Kidney tubule cell (primary cell): ENCODE measurements at regions not wholly inside any gene's neighbourhood (a gene's known extent, or its start where the extent isn't known, plus 50 kb on each side); places are given as distances from the start of the nearest gene placed in this dataset.
"Not testable (repeated sequence)": the region's sequence is repeated elsewhere in the genome, so short reads cannot be mapped to it uniquely, and the experiment has no call there.

Experiments used
- DNase-seq: peaks from one replicate; pipeline ENCODE4 v3.0.0-alpha.2; 2018; ENCODE audit warnings: low spot score

DNA sequence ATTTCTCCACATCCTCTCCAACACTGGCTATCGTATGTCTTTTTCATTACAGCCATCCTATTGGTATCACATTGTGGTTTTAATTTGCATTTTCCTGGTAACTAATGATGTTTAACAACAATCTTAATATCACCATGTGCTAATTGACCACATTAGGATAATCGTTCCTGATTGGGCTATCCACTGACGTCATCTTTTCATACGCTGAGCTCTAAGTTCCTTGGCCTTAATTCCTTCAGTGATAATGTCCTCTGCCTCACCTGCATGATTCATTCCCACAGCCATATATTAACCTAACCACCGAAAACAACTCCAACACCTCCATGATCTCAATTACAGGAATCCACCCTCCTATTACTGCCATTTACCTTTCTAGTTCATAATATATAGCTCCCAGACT lies 547.9 kb upstream of the BRINP1 start:
- DNase-seq, result no peak

DNA sequence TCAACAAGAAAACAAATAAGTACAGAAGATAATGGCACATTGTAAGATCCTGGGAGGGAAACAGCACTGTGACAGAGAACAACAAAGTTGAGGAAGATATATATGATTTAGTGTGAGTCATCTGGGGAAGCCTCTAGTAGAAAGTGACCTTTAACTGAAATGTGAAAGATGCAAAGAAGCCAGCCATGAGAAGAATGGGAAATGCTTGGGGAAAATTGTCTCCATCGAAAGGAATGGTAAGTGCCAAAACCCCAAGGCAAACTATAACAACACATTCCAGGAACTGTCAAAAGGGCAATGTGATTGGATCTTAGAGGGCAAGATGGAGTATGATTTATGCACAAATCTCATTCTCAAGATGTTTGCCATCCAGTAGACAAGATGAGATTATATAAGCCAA lies 537.8 kb upstream of the BRINP1 start:
- no peak for DNase-seq

DNA sequence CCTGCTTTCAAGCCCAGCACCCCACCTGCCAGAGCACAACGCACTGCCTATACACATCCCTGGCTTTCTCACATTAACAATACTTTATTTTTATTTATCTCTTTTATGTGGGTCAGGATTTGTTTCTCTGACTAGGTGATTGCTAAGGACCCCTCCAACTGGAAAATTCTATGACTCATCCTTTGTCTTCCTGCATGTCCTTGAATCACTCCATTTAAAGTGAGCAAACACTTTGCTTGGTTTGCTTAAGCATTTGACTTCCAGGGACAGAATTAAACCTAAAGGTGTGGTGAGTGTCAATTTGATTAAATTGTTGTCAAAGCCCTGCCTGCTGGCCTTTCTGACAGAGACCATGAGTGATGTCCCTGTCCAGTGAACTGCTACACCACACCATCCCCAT lies 536.5 kb upstream of the BRINP1 start:
- peak; percentile 41 for DNase-seq

DNA sequence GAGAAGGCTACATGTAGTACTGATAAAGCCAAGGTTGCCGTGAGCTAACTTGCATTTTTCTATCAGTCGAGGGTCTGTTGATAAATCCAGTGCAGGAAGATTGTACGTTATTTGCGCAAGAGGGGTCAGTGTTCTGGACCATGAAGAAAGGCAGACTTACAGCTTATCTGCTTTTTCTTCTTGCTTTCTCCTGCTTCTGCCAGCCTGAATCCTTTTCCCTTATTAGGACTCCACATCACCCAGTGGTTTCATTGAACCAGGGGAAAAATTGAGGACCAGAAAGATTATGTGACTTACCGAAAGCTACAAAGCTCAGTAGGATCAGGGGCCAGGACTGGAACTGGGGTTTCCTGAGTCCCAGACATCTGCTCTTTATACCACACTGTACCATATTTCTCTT lies 534.6 kb upstream of the BRINP1 start:
- no peak for DNase-seq

DNA sequence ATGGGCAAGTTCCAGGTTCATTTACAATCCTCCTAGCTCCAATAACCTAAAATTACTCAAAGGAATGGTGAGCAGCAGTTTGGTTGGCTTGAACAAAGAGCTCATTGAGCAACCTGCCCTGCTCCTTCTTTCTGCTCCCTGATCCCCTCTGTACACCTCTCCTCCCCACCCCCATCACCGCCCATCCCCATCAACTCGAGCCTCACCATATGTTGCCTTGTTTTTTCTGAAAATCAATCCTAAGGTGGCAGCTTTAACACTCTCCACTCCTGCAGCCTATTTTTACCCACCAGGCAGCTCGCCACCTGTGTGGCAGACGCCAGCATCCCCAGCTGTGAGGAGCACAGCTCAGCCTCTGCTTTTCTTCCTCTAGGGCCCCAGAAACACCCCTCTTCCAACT lies 533.4 kb upstream of the BRINP1 start:
- DNase-seq, result no peak

DNA sequence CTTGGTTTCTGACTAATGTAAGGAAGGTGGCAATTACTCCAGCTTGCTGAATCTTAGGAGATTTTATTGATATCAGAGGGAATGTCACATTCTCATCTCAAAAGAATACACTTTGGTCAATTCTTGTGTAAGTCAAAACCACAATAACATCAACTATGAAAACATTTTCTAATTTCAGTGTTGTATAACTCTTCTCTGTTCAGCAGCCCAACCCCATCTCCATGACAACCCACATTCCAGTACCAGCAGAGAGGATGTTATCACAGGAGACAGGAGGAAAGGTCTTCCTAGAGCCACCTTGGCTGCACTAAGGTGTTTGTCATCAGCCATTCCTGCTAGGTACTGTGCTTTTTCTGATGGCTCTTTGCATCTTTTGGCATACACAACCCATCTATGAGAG lies 529.1 kb upstream of the BRINP1 start:
- no peak for DNase-seq

DNA sequence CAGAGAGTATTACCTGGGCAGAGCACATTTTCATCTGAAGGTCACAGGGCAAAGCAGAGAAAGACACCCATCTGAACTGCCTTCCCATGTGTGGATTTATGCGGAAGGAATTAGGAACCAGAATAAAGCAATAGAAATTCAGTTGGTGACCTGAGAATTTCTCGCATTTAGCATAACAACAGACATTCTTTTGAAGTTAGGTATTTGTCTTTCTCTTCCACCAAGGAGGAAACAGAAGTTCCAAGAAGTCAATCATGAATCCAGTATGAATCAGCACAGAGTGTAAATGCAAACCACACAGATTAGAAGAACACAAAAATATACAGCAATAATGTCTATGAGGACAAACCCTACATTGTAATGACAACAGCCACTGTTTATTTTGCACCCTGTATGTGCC lies 515.2 kb upstream of the BRINP1 start:
- peak; percentile 81 for DNase-seq

DNA sequence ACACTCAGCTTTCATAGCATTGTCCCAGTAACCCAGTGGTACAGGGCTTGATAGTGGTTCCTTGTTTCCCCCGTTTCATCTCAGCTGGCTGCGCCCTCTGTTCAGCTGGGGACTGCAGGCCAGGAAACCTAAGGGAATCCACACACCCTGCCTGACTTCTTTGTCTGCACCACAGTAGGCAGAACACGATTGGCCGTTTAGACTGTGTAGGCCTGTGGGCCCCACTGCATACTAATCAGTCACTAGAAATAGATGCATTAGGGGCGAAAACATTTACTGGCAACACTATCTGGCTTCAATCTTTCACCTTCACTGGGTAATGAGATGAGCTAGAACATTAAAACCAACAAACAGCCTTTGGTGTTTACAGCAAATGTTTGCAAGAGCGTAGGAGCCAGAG lies 512.7 kb upstream of the BRINP1 start:
- DNase-seq, result no peak

DNA sequence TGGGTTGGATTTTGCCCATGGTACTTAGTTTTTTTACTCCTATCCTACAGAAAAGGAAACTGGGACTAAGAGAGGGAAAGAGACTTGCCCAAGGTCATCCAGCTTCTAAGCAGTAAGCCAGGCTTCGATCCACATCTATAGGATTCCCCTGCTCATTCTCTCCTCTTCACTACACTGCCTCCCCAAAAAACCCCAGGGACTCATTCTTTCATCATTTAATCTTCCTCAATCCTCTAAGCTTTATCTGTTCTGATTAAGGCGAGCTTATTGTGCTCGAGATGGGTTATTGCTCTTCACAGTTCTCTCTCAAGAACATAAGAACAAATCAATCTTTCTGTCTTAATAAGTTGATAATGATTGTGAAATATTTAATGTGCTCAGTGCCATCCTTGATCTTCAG lies 511.1 kb upstream of the BRINP1 start:
- no peak for DNase-seq

DNA sequence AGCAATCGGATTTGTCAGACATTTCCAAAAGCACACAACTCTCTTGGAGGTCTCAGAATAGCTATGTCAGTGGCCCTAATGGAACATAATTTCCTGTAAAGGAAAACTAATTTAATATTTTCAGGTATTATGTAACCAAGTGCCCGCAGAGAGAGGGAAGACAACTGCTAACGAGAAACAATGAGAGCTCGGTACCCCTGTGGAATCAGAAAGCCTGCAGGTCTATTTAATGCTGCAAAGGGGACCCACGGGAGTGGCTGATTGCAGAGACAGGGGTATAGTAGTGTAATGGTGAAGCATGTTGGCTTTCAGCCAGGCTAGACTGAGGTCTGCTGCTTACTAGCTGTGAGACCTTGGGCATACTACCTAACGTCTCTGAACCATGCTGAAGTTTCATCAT lies 508.1 kb upstream of the BRINP1 start:
- no peak for DNase-seq

DNA sequence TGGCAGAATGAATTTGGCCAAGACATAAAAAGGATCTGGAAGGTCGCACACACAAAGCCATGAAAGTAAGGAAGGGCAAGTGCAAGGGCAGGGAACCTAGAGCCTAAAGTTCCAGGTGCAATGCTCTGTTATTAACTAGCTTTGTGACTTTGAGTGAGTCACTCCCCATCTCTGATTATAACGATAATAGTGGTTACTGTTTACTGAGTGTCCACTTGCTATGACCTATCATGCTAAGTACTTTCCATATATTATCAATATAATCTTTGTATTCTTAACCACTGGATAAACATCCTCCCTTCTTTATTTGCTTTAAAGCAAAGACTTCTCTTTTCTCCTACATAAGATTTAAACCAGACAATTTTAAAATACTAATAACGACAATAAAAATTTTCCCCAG lies 504.6 kb upstream of the BRINP1 start:
- DNase-seq, result no peak

DNA sequence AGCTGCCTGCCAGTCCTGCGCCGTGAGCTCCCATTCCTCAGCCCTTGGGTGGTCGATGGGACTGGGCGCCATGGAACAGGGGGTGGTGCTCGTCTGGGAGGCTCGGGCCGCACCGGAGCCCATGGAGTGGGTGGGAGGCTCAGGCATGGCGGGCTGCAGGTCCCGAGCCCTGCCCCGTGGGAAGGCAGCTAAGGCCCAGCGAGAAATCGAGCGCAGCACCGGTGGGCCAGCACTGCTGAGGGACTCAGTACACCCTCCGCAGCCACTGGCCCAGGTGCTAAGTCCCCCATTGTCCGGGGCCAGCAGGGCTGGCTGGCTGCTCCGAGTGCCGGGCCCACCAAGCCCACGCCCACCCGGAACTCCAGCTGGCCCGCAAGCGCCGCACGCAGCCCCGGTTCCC lies 501.0 kb upstream of the BRINP1 start:
- DNase-seq, result not testable (repeated sequence)

DNA sequence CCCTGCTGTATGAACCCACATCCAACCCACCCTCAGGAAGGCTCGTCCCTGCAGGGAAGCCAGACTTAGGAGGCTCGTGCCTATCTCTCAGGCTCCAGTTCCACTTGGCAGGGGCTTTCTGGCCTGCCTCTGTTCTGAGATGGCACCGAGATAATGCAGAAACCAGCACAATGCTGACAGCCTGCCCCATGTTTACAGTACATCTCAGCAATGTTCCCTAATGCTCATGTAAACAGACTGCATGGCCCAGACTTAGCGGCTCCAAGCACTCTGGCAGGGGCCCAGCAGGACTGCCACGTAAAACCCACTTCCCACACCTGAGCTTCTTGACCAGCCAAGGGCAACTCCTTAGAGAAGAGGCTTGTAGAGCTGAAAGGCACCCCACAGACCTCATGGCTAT lies 499.5 kb upstream of the BRINP1 start:
- no peak for DNase-seq

DNA sequence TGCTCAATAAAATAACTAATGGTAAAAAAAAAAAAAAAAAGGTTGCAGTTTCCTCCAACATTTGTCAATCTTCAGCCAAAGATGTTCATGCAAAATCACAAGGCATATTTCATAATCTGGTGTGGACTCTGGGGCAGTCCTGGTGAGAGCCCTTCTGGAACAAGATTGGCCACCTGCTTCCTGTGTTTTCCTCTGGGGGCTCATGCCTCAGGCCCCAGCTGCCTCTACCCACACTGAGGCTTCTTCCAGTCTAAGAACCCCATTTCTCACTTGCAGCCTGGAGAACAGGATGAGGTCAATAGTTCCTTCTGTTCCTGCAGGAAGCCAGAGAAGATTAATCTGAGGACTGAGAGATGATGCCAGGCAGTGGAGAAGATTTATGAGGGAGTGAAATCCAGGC lies 492.6 kb upstream of the BRINP1 start:
- DNase-seq, result no peak

DNA sequence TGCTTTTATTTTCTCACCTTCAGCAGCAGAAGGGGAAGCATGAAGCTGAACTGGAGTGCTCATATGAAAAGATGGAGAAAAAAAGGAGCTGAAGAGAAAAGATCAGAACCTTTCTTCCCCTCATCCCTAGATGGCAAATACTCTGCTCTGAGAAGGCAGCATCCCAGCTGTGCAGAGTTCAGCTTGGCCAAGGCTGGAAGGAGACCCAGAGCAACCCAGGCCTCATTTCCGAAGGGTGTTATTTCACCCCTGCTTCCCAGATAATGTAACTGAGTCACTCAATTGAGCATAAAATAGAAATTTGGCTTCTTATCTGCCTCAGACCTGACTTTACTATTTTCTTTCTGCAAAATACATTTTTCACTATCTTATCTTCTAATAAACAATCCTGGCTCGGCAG lies 489.9 kb upstream of the BRINP1 start:
- DNase-seq, result no peak

DNA sequence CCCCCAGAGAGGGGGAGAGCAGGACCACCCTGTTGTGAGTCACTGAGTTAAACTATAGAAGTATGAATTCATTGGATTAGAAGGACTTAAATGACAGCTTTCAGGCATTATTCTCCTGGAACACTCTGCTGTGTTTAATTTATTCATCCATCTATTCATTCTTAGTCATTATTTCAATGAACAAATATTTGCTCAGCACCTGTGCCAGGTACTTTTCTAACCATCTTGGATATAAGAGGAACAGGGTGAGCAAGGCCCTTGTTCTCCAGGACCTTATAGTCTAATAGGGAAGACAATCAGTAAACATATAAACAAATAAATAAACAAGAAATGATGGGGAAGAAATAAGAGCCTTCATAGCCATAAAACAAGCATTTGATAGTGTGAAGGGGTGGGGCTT lies 483.9 kb upstream of the BRINP1 start:
- DNase-seq, result no peak

DNA sequence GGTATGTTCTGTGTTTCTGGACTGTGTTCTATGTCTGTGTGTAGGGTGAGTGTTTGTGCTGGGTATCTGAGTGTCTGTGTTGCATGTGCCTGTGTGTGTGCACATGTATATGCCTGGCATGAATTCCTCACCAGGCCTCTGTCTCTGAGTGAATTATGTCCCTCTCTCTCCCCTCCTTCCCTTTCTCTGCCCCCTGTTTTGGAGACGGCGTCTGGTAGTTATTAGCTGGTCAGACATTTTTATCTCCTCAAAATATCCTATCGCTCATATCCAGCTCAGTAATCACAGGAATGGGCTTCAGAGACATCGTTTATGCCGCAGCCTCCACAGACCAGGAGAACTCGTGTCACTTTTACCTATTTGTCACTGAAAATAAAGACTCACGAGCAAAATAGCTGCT lies 483.2 kb upstream of the BRINP1 start:
- no peak for DNase-seq

DNA sequence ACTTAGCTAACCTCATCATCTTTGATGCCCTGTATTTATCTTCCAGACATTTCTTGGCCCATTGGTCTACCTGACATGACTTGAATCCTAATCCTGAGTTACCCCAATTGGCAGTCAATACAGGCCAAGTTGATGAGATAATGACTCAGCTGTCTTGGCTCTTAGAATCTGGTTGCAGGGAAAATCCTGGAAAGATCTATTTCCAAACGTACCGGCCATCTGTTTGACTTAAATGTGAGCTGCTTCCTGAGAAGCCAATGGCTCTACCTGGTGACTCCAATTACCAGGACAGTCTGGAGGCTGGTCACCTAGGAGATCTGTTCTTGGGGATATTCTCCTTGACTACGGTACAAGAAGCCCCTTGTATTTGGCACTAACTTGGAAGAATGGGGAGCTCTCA lies 475.2 kb upstream of the BRINP1 start:
- DNase-seq, result no peak

DNA sequence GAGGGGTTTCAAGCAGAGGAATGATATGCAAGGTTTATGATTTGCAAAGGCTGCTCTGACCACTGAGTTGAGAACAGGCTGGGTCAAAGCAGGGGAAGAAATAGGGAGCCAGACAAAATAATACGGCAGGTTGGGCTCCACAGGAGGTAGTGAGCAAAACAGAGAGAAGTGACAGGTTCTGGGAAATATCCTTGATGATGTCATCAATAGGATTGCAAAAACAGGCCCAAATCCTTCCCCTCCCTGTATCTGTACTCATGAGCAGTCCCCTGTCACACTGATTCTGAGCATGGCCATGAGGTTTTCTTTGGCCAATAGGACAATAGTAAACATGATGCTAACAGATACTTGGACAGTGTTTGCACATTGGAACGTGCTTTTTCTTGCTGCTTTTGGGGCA lies 471.8 kb upstream of the BRINP1 start:
- no peak for DNase-seq

DNA sequence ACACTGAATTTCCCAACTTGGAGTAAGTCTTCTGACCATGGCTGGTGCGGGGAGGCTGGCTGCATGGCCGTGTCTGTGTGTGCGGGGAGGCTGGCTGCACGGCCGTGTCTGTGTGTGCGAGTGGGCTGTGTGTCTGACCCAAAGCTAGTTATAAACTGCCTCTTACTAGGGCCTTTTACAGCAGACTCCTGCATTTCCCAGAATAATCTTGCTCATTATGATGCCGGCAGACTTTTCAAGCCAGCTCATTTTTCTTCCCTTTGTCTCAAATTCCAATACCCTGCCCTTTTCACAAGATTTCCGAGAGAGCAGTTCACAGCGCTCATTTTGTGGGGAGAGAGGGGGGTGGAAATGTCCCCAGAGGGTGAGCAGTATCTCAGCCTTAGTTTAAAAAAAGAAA lies 470.7 kb upstream of the BRINP1 start:
- DNase-seq, result no peak

DNA sequence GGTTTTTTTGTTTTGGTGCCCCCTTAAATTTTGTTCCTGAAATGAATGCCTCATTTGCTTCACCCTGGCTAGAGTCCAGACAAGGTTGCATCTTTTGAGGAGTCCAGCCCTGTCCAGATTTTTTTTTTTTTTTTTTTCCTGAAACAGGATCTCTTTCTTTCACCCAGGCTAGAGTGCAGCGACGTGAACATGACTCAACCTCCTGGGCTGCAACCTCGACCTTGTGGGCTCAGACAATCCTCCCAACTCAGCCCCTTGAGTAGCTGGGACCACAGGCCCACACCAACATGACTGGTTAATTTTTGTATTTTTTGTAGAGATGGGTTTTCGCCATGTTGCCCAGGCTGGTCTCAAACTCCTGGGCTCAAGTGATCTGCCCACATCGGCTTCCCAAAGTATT lies 469.0 kb upstream of the BRINP1 start:
- DNase-seq, result no peak

DNA sequence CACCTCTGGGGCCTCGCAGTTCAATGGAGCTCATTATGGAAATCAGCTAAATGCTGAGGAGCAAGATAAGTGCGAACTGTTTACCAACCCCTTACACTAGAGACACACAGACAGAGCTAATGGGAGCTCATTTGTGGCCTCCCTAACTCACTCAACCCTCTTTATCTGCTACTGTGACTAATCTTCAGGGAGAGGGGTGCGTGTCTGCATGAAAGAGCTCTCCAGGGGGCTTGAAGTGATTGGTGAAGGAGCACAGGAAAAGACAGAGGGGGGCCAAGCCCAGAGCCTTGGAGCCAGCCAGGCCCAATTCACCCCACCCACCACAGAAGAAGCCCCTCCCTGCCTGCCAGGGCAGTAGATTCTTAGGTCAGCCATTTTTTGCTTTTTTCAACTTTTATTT lies 466.8 kb upstream of the BRINP1 start:
- no peak for DNase-seq

DNA sequence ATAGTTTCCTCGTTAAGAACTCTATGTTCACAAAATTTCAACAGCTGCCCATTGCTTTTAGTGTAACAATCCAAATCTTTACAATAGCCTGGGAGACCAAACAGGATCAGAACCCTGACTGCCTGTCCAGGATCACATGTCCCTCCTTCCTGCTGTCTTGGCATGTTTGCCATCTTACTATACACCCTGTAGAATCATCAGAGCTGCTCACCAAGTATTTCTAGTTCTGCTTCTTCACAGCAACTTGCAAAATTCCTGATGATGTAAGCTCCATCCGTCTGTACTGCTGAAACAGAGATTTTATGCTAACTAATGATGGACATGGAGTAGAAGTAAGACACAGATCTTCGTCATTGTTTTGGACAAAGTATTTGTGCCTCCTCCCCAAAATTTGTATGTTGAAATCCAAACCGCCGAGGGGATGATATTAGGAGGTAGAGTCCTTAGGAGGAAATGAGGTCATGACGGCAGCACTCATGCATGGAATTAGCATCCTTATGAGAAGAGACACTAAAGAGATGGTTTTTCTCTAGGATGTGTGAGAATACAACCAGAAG lies 464.9 kb upstream of the BRINP1 start:
- DNase-seq, result no peak

DNA sequence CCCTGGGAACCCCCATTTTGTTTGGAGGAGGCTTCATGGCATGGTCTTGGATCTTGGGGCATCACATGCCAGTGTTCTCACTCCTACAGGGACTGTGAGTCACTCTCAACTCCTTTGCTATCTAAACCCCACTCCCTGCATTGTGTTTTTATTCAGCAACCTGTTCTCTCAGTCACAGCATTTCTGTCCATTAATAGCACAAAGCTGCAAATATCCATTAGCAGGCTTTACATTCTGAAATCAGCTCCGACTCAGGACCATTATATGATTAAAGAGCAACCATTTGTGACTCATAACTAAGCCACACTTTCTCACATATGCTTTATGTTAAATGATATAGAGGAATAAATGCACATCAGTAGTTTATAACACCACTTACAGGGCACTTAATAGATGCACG lies 462.1 kb upstream of the BRINP1 start:
- no peak for DNase-seq

DNA sequence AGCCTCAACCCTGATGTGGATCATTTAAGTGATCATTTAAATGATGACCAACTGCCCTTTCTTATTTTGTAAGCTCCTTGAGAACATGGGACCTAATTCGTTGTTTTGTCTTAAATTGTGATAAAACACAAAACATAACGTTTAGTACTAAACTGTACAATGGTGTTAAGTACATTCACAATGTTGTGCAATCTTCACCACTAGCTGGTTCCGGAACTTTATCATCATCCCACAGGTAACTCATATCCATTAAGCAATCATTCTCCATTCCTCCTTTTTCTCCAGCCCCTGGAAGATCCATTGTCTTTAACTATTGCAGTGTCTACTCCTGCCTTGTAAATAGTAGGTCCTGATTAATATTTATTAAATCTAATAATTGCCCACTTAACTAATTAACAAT lies 460.5 kb upstream of the BRINP1 start:
- DNase-seq, result no peak
